Inferior parietal cortex (tissue), 1 donor: ENCODE measurements at regions not wholly inside any gene's neighbourhood (a gene's known extent, or its start where the extent isn't known, plus 50 kb on each side); places are given as distances from the start of the nearest gene placed in this dataset.
"Not testable (repeated sequence)": the region's sequence is repeated elsewhere in the genome, so short reads cannot be mapped to it uniquely, and the experiment has no call there.

Source experiments
- DNase-seq: peaks from one replicate; pipeline ENCODE4 v3.0.0-alpha.2; 2016; ENCODE audit errors: extremely low spot score

DNA sequence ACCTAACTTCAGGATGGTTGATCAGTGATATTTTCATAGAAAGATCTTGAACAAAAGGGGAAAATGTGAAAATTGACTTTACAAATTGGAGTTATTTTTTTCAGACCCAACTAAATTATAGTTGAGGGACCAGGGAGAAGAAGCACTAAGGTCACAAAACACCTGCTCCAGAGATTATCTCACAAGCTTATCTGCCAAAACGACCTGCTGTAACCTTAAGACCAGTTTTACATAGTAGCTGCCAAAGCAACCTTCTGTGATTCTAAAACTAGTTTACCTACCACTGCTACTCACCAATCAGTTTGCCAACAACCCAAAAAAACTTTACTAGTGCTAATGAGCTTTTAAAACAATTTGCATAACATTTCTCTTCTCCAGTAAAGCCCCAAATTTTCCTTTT, 972.1 kb downstream of the C4orf33 start:
- no peak for DNase-seq

DNA sequence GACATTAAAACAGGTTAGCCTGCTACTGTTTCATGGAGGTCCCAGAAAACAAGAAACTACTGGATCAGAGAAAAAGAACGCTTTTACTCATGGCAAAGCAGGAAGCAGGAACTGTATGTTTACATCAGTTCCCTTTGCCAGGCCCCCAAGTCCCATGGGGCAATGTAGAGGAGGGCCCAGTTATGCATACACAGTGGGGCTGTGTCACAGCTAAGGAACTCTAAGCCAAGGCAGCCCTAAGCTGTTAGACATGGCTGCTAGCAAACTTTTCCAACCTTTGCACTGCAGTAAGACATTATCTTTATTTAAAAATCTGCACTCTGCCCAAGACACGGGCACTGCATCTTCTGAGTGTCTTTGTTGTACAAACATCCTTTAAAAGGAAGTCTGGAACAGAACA, 975.8 kb downstream of the C4orf33 start:
- DNase-seq: no peak

DNA sequence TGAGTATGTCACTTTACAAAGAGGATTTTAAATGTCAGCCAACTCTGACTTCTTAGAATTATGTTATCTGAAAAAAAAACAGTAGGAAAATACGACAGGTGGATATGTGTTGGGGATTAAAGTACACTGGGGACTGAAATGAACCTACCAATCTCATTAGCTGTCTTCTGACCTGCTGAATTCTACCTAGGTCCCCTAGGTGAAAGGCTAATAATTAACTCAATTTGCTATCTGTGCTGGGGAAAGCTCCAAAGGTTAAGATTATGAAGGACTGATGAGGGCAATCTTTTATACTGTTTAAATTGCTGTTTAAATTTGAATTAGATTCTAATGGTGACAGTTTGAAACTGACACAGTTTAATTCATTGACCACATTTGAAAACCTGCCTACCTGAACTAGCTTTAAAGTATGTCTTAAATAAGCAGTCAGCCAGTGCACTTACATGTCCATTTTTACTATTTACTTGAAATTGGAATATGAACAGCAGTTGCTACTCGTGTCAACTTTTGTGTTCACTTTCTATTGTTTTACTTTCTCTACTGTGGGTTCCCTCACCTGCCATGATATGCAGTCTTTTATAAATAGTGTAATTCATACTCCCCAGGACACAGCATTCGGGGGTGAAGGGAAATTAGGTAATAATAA, 977.3 kb downstream of the C4orf33 start:
- DNase-seq: no peak

DNA sequence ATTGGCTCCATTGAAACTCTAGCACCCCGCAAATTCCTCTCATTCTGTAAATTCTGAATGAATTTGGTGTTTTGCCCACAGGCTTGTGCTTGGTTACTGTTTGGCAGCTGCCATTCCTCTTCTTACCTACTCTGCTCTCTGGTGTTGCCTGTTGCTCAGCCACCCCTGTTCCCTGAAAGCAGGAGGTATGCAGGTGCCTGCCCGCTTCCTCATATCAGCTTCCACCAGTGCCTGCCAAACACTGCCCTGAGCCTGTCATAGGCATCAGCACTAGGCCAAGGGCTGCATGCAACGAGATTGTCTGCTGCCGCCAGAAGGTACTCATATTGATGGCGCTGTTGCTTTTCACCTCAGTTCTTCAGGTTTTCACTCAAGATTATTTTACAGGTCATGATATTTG, 978.1 kb downstream of the C4orf33 start:
- no peak for DNase-seq

DNA sequence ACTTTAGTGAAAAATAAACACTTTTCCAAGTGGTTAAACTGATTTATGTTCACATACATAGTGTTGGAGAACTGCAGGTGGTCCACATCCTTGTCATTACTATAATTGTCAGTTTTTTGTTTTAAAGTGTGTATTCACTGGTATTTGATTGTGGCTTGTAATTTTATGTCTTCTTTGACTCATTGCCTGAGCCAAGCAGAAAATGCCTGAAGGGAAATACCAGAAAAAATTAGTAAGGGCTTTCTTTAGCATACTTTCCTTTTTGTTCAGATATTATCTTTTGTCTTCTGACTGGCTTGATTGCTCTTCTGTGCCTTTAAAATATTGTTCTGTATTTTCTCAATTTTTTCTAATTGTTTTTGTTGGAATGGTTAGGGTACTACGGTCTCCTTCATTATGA, 981.3 kb downstream of the C4orf33 start:
- DNase-seq: no peak

DNA sequence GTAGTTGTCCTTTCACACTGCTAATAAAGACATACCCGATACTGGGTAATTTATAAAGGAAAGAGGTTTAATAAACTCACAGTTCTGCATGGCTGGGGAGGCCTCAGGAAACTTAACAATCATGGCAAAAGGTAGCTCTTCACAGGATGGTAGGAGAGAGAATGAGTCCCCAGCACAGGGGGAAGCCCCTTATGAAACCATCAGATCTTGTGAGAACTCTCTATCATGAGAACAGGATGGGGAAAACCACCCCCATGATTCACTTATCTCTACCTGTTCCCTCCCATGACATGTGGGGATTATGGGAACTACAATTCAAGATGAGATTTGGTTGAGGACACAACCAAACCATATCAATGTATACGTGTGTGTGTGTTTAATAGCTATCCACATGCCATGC, 983.1 kb downstream of the C4orf33 start:
- DNase-seq: not testable (repeated sequence)

DNA sequence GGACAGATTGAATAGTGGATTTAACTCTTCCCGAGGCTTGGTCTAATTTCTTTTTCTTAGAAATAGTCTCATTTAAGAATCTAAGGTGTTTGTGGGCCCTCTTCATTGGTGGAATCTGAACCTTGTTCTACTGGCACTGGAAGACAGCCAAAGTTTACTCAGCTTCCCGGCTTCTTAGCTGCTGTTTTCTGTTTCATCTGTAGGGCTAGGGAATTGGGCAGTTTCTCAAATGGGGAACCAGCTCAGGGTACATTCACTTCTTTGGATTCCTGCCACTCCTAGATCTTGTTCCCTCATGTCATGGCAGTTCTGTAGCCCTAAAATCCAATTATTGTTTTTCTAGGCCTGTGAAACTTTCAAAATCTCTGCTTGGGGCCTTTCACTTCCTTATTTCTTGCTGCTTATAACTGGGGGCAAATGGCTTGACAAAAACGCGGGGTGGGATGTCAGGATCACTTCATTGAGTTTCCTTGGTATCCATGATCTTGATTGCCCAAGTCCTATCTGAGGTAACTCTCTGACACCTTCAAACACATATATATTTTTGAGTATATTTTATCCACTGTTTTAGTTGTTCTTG, 985.0 kb downstream of the C4orf33 start:
- no peak for DNase-seq

DNA sequence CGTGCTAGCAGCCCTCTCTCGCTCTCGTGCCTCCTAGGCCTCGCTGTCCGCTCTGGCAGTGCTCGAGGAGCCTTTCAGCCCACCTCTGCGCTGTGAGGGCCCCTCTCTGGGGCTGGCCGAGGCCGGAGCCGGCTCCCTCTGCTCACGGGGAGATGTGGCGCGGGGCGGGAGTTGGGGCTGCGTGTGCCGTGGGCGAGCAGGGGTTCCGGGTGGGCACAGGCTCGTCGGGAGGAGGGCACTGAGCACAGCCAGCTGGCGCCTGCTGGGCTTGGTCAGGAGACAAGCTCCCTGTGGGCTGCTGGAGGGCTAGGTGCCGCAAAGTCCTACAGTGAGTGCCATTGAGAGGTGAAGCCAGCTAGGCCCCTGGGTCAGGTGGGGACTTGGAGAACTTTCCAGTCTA, 994.5 kb downstream of the C4orf33 start:
- no peak for DNase-seq

DNA sequence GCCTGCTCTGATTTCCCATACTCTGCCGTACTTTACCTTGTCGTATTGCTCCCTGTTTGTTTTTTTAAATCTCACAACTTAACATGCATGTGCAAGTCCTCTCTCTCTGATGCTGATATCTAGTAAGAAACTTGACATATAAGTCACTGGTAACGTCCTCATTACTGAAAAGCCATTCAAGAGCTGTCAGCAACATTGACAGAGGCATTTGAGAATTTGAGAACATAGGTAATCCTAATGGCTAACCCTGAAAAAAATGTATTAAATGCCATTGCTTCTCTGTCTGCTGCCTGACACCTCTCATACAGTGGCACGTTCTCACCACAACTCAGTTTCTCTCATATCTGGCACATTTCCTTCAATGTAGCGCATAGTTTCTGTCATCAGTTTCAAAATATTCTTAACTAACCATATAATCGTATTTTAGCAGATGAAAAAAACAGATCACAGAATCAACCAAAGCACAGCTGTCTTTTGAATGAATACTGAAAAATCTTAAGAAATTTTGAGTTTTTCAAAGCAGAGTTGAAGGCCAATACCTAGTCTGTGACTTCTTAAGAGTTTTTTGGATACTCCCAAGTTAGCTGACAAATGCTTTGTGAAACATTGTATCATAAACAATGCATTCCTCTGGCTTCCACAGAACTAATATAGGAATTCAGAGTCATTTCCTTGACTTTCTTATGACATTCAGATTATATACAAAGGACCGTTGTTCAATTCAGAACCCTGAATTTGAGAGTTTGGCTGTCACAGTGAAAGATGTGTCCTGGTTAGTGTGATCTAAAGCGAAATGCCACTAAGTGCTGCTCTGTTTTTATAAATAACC, 996.4 kb downstream of the C4orf33 start:
- no peak for DNase-seq

DNA sequence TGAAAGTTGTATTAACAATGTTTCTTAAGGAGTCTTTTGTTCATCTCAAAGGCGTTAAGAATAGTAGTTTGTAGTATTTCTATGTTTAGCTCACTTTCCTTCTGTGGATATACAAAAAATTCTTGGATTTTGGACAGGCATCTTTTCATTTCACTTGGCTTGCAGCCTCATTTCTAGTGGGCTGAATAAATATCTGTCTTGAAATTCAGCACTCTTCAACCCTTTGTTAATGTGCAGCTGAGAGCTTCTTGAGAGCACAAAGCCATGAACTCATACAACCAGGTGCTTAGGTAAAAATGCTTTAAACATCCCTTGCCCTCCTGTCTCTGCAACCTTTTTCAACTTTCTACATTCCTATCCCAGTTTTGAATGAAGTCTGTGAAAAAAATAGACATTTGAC, 1003.2 kb downstream of the C4orf33 start:
- no peak for DNase-seq

DNA sequence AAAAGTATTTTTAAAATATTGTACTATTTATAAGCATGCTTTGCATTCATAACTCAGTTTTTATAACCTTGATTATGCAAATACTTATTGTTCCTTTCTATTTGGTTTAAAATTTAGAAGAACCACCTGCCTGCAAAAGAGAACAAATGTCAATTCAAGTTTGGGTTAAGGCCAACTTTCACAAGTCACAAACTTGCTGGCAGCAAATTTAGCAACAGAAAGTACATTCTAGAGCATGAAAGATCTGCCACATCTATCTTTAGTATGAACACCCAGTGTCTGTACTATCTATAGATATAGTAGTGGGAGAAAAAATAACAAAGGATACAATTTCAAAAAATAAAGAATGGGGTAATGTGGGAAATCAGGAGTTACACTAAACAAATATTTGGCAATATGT, 1014.2 kb downstream of the C4orf33 start:
- no peak for DNase-seq

DNA sequence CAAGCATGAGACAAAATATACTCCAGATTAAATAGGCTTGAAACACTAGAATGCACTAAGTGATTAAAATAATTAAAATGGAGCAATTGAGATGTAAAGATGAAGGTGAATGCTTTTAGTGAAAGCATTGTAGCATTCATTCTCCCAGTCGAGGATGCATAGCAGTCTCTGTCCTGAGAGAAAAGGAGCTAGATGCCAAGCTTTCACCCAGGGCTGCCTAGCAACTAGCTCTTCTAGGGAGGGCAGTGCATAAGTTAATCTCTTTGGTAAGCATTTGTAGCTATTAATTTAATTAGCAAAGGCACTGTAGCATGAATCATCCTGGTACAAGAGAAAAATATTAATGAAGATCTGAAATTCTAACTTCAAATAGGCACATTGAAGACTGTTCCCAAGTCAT, 1014.8 kb downstream of the C4orf33 start:
- DNase-seq: no peak

DNA sequence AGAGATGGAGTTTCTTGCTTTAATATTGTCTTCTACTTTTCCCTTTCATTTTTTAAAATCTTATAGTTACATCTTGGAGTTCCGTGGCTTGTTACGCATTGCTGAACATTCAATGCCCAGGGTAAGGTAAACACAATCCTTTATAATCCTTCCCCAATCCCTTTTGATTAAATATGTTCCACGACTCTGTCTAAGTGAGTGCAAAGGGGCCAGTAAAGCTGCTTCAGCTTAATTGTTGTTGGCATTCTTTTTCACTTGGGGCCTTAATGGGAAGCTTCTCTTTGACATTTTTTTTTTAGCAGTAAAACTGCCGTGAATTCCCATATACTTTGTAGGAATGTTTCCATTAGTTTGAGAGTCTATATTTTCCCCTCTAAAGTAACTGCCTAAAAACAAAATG, 1028.1 kb downstream of the C4orf33 start:
- no peak for DNase-seq

DNA sequence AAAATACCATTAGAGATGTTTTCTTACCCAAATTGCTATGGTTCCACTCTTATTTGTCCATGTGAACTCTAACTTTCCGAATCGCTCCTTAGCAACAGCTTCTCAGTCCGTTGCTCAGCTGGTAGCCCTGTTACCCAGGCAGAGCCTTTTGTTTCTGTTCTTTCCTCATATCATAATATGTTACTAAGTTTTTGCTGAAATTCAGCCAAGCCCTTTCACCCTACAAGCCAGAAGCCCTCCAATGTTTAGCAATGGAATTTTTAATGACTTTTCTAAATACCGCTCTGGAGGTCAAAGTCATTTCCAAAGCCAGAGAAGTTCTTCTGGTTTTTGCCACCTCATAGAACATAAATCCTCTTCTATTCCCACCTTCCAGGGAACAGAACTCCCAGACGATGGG, 1029.5 kb downstream of the C4orf33 start:
- DNase-seq: no peak

DNA sequence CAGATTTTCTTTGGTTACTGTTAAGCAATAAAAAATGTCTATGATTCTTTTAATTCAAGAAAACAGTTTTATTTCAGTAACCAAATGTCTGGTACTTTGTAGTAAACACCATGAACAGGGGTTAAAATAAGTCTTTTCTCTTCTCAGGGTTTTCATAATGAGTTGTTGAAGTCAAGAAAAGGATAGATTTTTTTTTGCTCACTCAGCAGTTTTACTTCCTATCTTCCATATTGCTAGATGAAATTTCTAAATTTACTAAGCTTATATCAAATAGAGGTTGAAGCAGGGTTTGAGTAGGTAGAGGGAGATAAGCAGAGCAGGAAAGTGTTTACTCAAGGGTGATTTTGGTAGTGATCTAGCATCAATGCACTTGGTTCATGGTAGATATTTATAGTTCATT, 1031.3 kb downstream of the C4orf33 start:
- DNase-seq: no peak

DNA sequence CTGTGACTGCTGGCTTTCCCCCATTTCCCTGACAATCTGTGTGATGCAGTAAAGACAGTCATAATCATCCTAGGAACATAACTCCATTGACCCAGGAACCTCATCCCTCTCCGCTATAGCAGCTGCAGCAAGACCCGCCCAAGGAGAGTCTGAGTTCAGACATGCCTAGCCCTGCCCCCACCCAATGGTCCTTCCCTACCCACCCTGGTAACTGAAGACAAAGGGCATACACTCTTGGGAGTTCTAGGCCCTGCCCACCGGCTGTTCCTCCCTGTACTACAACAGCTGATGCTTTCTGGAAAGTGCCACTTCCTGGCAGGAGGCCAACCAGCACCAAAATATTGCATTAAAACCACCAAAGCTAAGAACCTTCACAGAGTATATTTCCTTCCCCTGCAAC, 1035.6 kb downstream of the C4orf33 start:
- DNase-seq: no peak

DNA sequence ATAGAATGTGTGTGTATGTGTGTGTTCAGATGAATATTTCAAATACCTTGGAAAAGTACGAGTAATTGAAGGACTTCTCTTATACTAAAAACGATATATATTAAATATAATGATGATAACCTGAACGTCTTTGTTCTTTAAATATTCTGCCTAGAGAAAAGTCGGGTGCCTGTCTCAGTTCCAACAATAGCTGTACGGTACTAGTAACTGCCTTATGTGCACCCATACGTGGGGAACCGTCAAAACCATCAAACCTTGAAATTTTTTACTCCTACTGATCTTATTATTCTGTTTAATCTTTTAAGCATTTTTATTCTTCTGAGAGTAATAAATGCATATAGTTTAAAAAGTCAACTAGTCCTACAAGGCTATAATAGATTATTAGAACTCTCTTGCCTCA, 1045.7 kb downstream of the C4orf33 start:
- DNase-seq: no peak

DNA sequence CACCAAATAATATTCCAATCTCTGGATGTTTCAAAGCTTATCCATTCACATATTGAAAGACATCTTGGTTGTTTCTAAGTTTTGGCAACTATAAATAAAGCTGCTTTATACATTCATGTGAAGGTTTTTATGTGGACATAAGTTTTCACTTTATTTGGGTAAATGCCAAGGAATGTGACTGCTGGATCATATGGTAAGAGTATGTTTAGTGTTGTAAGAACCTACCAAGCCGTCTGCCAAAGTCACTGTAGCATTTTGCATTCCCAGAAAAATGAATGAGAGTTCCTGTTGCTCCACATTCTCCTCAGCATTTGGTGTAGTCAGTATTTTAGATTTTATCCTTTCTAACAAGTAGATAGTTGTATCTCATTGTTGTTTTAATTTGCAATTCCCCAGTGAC, 1047.7 kb downstream of the C4orf33 start:
- no peak for DNase-seq

DNA sequence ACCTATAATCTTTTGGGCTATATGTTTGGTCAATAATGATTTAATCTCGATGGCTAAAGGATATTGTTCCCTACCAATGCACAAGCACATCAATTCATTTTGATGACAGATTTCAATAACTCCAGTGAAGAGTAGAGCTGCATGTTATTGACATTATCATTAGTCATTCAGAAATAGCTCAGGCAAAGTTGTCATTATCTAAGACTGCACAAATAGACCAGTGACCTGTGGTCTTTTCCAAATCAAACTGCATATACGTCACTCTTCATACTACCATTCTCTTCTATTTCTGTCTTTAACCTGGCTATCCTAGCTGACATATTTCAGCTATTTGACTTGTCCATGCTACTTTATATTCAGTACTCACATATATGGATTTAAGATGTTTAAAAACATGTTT, 1050.8 kb downstream of the C4orf33 start:
- DNase-seq: no peak

DNA sequence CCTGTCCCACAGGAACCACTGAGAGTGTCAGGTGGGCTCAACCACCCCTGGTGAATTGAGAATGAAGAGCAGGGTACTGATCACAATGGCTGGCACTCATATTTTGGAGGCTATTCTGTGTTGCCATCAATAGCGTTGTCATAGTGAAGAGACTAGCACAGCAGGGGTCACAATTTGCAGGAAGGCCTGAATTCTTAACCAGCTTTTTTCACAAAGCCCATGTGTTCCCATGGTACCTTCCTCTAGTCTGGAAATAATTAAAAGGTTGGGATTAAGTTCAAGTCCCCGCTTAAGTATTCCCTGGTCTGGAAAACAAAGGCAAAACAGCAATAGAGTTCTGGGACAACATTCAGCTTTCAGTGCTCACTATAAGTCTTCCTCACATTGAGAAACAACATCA, 1051.7 kb downstream of the C4orf33 start:
- no peak for DNase-seq

DNA sequence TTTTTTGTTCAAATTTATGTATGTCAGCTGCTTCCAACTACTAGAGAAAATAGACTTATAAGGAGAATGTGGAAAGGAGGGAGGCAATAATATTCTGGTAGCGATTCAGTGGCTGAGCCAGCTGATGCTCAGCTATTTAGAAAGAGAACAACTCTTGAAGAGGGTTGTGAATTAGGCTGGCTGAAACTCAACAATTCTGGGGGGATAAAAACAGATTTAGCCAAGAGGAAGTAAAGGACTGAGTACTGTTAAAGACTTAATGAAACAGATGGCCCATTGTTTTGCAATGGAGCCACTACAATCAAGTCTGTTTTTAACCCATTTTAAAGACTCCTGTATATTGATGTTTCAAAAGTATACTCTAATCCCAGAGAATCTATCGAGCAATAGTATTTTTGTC, 1058.9 kb downstream of the C4orf33 start:
- peak; percentile 13 for DNase-seq

DNA sequence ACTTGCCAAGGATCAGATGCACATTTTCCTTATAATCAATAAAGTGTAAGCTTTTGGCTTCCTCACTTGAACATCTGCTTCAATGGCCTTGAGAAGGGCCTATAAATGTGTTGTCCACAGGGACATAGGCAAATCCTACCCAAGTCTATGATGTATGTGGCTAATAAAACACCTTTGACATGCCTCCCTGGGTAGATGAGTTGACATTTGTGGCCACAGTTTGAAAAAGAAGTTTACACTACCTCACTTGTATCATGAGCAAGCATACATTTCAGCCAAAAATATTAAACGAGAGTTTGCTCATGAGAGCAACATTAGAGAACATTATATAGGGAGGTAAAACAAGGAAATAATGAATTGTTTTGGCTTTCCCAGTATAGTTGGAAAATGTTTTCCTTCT, 1067.7 kb downstream of the C4orf33 start:
- DNase-seq: no peak

DNA sequence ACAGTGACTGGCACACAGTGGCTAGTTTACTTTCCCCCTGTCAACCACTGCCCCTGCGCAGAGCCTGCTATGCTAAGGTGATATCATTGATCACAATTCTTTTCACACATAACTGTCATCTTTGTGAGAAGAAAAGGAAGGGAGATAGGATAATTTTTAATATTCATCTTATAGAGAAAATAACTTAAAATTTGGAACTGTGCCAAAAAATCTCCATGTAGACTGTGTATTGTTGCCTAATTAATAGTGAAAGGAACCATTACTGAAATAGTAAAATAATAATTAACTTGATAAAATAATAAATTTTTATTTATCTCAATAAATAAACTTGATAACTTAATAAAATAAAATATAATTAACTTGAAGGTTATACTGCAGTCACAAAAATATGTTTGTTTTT, 1069.4 kb downstream of the C4orf33 start:
- no peak for DNase-seq
